PC-3 (cell line): ENCODE measurements at regions not wholly inside any gene's neighbourhood (a gene's known extent, or its start where the extent isn't known, plus 50 kb on each side); places are given as distances from the start of the nearest gene placed in this dataset.

Experiments
- CTCF ChIP-seq: fragments of 300-600 bp; sonication (generic); conservative IDR thresholded peaks from 2 replicates; pipeline ENCODE4 v1.5.1; 2017; ENCODE audit warnings: antibody characterized with exemption, low read depth, mild to moderate bottlenecking, low read length
- EZH2 ChIP-seq: fragments of 300-600 bp; sonication (generic); IDR thresholded peaks from one replicate; pipeline ENCODE4 v1.6.1; 2017; ENCODE audit warnings: antibody characterized with exemption, mild to moderate bottlenecking, low read length; ENCODE audit not compliant: unreplicated experiment

DNA sequence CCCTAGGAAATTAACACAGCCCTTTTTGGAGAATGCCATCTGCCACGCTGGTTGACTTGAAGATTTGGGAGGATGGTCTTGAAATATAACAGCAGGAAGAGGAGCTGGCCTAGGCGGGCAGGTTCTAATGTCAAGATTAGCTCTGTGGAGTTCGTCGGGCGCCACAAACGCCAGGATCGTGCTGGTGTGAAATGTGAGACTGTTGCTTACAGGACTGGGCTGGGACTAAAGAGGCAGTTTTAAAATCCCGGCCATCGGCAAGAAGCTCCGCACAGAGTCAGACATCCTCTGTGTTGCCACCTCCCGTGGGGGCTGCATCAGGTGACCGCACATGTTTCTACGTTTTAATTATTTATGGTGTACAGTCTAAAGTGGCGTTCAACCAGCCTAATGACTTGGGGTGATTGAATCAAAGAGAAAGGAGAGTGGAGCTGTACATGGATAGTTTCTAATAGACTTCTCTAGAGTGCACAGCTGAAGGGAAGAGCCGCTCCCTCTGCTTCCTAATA lies 99.4 kb upstream of the BCL11A start:
- TF ChIP-seq CTCF: no peak
- no peak for TF ChIP-seq EZH2
